WTC11 (cell line): ENCODE measurements at regions not wholly inside any gene's neighbourhood (a gene's known extent, or its start where the extent isn't known, plus 50 kb on each side); places are given as distances from the start of the nearest gene placed in this dataset.

Experiments
- E2F4 ChIP-seq: sonication (generic); formaldehyde crosslinking; IDR thresholded peaks from 2 replicates; pipeline ENCODE4 v1.8.1; 2022; ENCODE audit warnings: low read depth, mild to moderate bottlenecking, moderate library complexity, missing genetic modification reagents, borderline replicate concordance
- SMAD3 ChIP-seq: sonication (generic); formaldehyde crosslinking; IDR thresholded peaks from 2 replicates; pipeline ENCODE4 v1.8.0; 2022; ENCODE audit warnings: missing genetic modification reagents, mild to moderate bottlenecking, borderline replicate concordance
- USF1 ChIP-seq: sonication (generic); formaldehyde crosslinking; IDR thresholded peaks from 2 replicates; pipeline ENCODE4 v1.8.0; 2022; ENCODE audit warnings: mild to moderate bottlenecking, missing genetic modification reagents
- ZSCAN18 ChIP-seq: fragments of 250-450 bp; sonication (Bioruptor Pico); IDR thresholded peaks from 2 replicates; pipeline ENCODE4 v2.1.2; 2022; ENCODE audit warnings: mild to moderate bottlenecking, moderate library complexity
- TF ChIP-seq, protein P1 (sequence below): fragments of 200-600 bp; IDR thresholded peaks from 2 replicates; pipeline ENCODE4 v1.8.0; 2022; ENCODE audit warnings: antibody characterized with exemption

- TF ChIP-seq, protein P1, sequence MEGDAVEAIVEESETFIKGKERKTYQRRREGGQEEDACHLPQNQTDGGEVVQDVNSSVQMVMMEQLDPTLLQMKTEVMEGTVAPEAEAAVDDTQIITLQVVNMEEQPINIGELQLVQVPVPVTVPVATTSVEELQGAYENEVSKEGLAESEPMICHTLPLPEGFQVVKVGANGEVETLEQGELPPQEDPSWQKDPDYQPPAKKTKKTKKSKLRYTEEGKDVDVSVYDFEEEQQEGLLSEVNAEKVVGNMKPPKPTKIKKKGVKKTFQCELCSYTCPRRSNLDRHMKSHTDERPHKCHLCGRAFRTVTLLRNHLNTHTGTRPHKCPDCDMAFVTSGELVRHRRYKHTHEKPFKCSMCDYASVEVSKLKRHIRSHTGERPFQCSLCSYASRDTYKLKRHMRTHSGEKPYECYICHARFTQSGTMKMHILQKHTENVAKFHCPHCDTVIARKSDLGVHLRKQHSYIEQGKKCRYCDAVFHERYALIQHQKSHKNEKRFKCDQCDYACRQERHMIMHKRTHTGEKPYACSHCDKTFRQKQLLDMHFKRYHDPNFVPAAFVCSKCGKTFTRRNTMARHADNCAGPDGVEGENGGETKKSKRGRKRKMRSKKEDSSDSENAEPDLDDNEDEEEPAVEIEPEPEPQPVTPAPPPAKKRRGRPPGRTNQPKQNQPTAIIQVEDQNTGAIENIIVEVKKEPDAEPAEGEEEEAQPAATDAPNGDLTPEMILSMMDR: no peak
- TF ChIP-seq USF1 (CRISPR knock-in tag) (no peak), E2F4 (CRISPR knock-in tag) (no peak), SMAD3 (no peak), ZSCAN18 (CRISPR knock-in tag) (no peak)
Observed at GRCh38 chr13:109870274-109870673, 83.9 kb upstream of the IRS2 start.
